ENCODE measurements at regions not wholly inside any gene's neighbourhood (a gene's known extent, or its start where the extent isn't known, plus 50 kb on each side); places are given as distances from the start of the nearest gene placed in this dataset.

DNA sequence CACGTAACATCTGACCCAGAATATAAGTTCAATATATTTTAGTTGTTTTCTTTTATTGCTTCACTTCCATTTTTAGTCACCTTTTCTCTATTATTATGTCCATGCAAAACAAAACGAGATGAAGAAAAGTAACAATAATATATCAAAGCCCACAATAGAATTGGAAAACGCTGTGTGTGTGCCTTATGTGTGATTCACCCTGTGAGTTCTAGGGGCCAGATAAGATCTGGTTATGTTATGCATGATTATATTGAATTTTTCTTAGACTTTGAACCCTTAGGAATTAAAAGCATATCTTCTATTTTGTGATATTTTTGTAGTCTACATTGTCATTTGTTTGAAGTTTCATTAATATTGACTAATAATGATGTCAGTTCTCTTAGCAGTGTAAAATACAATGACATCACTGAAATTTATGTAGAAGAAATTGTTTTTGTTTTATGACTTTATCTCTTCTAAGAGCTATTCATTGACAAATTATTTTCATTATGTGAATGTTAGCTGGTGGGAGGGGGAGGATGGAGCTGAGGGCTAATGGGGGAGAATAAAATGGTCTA is 243.6 kb downstream of the TFAP2B start:
- peaks cover 8% of the 10 kb centered on the region; the same call in 2 of the 3 replicates for H3K4me1 Mint-ChIP-seq
- Histone ChIP-seq H3K4me1 (ENCODE audit: insufficient read depth) (peaks cover 7% of the 10 kb centered on the region; the same call in 1 of the 2 replicates), H3K36me3 (ENCODE audit: insufficient read depth) (no peaks in the 10 kb centered on the region), H3K79me2 (replicated peaks; ENCODE audit: insufficient read depth) (no peaks in the 10 kb centered on the region), H3K4me2 (no peak overlapping the region), H3F3A (replicated peaks; ENCODE audit: low read depth) (no peaks in the 10 kb centered on the region), H3K27ac (ENCODE audit: low read depth) (no peak overlapping the region), H4K20me1 (replicated peaks; ENCODE audit: insufficient read depth) (no peaks in the 10 kb centered on the region), H3K27me3 (ENCODE audit: insufficient read depth) (no peaks in the 10 kb centered on the region), H3K4me3 (no peak overlapping the region), H3K9me2 (ENCODE audit: insufficient read depth) (0 out of 2 replicates have a peak, but pooled peaks cover 5% of the 10 kb centered on the region), H2AFZ (no peak overlapping the region)
- DNase-seq (ENCODE audit: low spot score) = no peak
- no peak for ATAC-seq
- no peak overlapping the region for H3K27ac Mint-ChIP-seq
- no peaks in the 10 kb centered on the region for H3K9me3 Mint-ChIP-seq
- TF ChIP-seq JUNB (IDR thresholded peaks at IDR 0.05; ENCODE audit: unreplicated experiment) (no peak), STAT1 (IDR thresholded peaks at IDR 0.05; ENCODE audit: unreplicated experiment) (no peak), NANOG (IDR thresholded peaks at IDR 0.05; ENCODE audit: borderline replicate concordance) (no peak), EZH2phosphoT487 (IDR thresholded peaks at IDR 0.05; ENCODE audit: unreplicated experiment) (no peak), POLR2AphosphoS5 (IDR thresholded peaks at IDR 0.05; ENCODE audit: low read depth) (no peak), ZNF331 (CRISPR knock-in tag; IDR thresholded peaks at IDR 0.05; ENCODE audit: low read depth) (no peak)
- TF ChIP-seq, protein P1, sequence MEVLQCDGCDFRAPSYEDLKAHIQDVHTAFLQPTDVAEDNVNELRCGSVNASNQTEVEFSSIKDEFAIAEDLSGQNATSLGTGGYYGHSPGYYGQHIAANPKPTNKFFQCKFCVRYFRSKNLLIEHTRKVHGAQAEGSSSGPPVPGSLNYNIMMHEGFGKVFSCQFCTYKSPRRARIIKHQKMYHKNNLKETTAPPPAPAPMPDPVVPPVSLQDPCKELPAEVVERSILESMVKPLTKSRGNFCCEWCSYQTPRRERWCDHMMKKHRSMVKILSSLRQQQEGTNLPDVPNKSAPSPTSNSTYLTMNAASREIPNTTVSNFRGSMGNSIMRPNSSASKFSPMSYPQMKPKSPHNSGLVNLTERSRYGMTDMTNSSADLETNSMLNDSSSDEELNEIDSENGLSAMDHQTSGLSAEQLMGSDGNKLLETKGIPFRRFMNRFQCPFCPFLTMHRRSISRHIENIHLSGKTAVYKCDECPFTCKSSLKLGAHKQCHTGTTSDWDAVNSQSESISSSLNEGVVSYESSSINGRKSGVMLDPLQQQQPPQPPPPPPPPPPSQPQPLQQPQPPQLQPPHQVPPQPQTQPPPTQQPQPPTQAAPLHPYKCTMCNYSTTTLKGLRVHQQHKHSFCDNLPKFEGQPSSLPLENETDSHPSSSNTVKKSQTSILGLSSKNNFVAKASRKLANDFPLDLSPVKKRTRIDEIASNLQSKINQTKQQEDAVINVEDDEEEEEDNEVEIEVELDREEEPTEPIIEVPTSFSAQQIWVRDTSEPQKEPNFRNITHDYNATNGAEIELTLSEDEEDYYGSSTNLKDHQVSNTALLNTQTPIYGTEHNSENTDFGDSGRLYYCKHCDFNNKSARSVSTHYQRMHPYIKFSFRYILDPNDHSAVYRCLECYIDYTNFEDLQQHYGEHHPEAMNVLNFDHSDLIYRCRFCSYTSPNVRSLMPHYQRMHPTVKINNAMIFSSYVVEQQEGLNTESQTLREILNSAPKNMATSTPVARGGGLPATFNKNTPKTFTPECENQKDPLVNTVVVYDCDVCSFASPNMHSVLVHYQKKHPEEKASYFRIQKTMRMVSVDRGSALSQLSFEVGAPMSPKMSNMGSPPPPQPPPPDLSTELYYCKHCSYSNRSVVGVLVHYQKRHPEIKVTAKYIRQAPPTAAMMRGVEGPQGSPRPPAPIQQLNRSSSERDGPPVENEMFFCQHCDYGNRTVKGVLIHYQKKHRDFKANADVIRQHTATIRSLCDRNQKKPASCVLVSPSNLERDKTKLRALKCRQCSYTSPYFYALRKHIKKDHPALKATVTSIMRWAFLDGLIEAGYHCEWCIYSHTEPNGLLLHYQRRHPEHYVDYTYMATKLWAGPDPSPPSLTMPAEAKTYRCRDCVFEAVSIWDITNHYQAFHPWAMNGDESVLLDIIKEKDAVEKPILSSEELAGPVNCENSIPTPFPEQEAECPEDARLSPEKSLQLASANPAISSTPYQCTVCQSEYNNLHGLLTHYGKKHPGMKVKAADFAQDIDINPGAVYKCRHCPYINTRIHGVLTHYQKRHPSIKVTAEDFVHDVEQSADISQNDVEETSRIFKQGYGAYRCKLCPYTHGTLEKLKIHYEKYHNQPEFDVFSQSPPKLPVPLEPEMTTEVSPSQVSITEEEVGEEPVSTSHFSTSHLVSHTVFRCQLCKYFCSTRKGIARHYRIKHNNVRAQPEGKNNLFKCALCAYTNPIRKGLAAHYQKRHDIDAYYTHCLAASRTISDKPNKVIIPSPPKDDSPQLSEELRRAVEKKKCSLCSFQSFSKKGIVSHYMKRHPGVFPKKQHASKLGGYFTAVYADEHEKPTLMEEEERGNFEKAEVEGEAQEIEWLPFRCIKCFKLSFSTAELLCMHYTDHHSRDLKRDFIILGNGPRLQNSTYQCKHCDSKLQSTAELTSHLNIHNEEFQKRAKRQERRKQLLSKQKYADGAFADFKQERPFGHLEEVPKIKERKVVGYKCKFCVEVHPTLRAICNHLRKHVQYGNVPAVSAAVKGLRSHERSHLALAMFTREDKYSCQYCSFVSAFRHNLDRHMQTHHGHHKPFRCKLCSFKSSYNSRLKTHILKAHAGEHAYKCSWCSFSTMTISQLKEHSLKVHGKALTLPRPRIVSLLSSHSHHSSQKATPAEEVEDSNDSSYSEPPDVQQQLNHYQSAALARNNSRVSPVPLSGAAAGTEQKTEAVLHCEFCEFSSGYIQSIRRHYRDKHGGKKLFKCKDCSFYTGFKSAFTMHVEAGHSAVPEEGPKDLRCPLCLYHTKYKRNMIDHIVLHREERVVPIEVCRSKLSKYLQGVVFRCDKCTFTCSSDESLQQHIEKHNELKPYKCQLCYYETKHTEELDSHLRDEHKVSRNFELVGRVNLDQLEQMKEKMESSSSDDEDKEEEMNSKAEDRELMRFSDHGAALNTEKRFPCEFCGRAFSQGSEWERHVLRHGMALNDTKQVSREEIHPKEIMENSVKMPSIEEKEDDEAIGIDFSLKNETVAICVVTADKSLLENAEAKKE (CRISPR knock-in tag; IDR thresholded peaks at IDR 0.05) = no peak
- TF ChIP-seq, protein P2, sequence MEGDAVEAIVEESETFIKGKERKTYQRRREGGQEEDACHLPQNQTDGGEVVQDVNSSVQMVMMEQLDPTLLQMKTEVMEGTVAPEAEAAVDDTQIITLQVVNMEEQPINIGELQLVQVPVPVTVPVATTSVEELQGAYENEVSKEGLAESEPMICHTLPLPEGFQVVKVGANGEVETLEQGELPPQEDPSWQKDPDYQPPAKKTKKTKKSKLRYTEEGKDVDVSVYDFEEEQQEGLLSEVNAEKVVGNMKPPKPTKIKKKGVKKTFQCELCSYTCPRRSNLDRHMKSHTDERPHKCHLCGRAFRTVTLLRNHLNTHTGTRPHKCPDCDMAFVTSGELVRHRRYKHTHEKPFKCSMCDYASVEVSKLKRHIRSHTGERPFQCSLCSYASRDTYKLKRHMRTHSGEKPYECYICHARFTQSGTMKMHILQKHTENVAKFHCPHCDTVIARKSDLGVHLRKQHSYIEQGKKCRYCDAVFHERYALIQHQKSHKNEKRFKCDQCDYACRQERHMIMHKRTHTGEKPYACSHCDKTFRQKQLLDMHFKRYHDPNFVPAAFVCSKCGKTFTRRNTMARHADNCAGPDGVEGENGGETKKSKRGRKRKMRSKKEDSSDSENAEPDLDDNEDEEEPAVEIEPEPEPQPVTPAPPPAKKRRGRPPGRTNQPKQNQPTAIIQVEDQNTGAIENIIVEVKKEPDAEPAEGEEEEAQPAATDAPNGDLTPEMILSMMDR (conservative IDR thresholded peaks at IDR 0.05; ENCODE audit: low read depth in 2 of 2) = no peak
- no peaks in the 10 kb centered on the region for H3K27me3 Mint-ChIP-seq (ENCODE audit: insufficient read depth, low read depth, poor library complexity)
- no peaks in the 10 kb centered on the region for H3K36me3 Mint-ChIP-seq (ENCODE audit: low read depth)
- H3K4me3 Mint-ChIP-seq = no peak overlapping the region
